Testis (tissue), 2 donors: ENCODE measurements at regions not wholly inside any gene's neighbourhood (a gene's known extent, or its start where the extent isn't known, plus 50 kb on each side); places are given as distances from the start of the nearest gene placed in this dataset.

Experiments used
- DNase-seq: peaks from one replicate; pipeline ENCODE4 v3.0.0-alpha.2; 2019
- H3K27ac ChIP-seq, 2 donors: fragments of 200-600 bp; sonication (generic); one replicate each; pipeline ENCODE4 v1.5.1; 2019
- H3K27me3 ChIP-seq: fragments of 200-600 bp; sonication (generic); one replicate; pipeline ENCODE4 v1.5.1; 2019
- H3K36me3 ChIP-seq: fragments of 200-600 bp; sonication (generic); one replicate; pipeline ENCODE4 v1.5.1; 2017; ENCODE audit warnings: low read depth; ENCODE audit errors: missing control alignments
- H3K4me1 ChIP-seq: fragments of 200-600 bp; sonication (generic); one replicate; pipeline ENCODE4 v1.5.1; 2019
- H3K4me3 ChIP-seq, 2 donors: fragments of 200-600 bp; sonication (generic); one replicate each; pipeline ENCODE4 v1.5.1; 2017 to 2019
- H3K9me3 ChIP-seq: fragments of 200-600 bp; sonication (generic); one replicate; pipeline ENCODE4 v1.5.1; 2017
- CTCF ChIP-seq, 3 experiments: fragments of 450-650 bp in 2 of 3; fragments of 200-600 bp in 1 of 3; sonication (generic) in 1 of 3; IDR thresholded peaks; one replicate each; pipeline ENCODE4 v1.5.1; 2016 to 2019; ENCODE audit warnings: antibody characterized with exemption in 3 of 3, mild to moderate bottlenecking in 2 of 3, moderate library complexity in 1 of 3
- POLR2A ChIP-seq: fragments of 450-650 bp; IDR thresholded peaks from one replicate; pipeline ENCODE4 v1.6.1; 2017; ENCODE audit warnings: antibody characterized with exemption, mild to moderate bottlenecking, moderate library complexity
- WGBS, 2 donors: methylation state at CpG; one replicate each; pipeline ENCODE4 v1.1.5; 2018; 5-methylcytosine and 5-hydroxymethylcytosine counted together
- intact Hi-C: fragments of 100-400 bp; cut with DNase I; formaldehyde crosslinking; loops from one replicate; pipeline ENCODE4 v1.15.1; 2023; ENCODE audit warnings: low total_unique reads

GRCh38 chr3:153073636-153074035 lies 88.4 kb upstream of the RAP2B start:
- Histone ChIP-seq H3K36me3 (no peaks in the 10 kb centered on the region), H3K27ac (no peak overlapping the region), H3K4me1 (no peaks in the 10 kb centered on the region), H3K9me3 (no peaks in the 10 kb centered on the region), H3K27me3 (no peaks in the 10 kb centered on the region), H3K4me3 (no peak overlapping the region)
- DNase-seq: no peak
- intact Hi-C loops: no loop called here
- no peak for TF ChIP-seq CTCF (IDR thresholded peaks at IDR 0.05)
- TF ChIP-seq POLR2A: no peak
- WGBS, 2 donors: 55% methylated on average over 5 of the region's 5 CpGs

GRCh38 chr3:153078826-153079225 lies 83.2 kb upstream of the RAP2B start:
- Histone ChIP-seq H3K36me3 (no peaks in the 10 kb centered on the region), H3K27me3 (no peaks in the 10 kb centered on the region), H3K9me3 (no peaks in the 10 kb centered on the region), H3K27ac (no peak overlapping the region), H3K4me3 (no peak overlapping the region), H3K4me1 (no peaks in the 10 kb centered on the region)
- intact Hi-C loops: no loop called here
- TF ChIP-seq CTCF (IDR thresholded peaks at IDR 0.05): no peak
- TF ChIP-seq POLR2A: no peak
- WGBS, 2 donors: 93 to 97% methylated on average over 7 of the region's 7 CpGs
- no peak for DNase-seq

GRCh38 chr3:153079386-153079785 lies 82.6 kb upstream of the RAP2B start:
- no peaks in the 10 kb centered on the region for H3K9me3 ChIP-seq
- intact Hi-C loops: no loop called here
- H3K4me1 ChIP-seq: no peaks in the 10 kb centered on the region
- TF ChIP-seq POLR2A (no peak), CTCF (IDR thresholded peaks at IDR 0.05) (no peak)
- no peak overlapping the region for H3K4me3 ChIP-seq
- no peaks in the 10 kb centered on the region for H3K27me3 ChIP-seq
- H3K27ac ChIP-seq: no peak overlapping the region
- no peaks in the 10 kb centered on the region for H3K36me3 ChIP-seq
- no peak for DNase-seq

GRCh38 chr3:153080778-153081240 lies 81.2 kb upstream of the RAP2B start:
- H3K27me3 ChIP-seq: no peaks in the 10 kb centered on the region
- no peaks in the 10 kb centered on the region for H3K9me3 ChIP-seq
- WGBS, 2 donors: 52 to 74% methylated on average over 3 of the region's 3 CpGs
- no peak overlapping the region for H3K27ac ChIP-seq
- DNase-seq: no peak
- no peaks in the 10 kb centered on the region for H3K4me1 ChIP-seq
- TF ChIP-seq CTCF (IDR thresholded peaks at IDR 0.05): no peak
- no peak for TF ChIP-seq POLR2A
- intact Hi-C loops: no loop called here
- H3K36me3 ChIP-seq: no peaks in the 10 kb centered on the region
- H3K4me3 ChIP-seq: no peak overlapping the region

- H3K9me3 ChIP-seq: no peaks in the 10 kb centered on the region
- no peaks in the 10 kb centered on the region for H3K27me3 ChIP-seq
- no peak overlapping the region for H3K27ac ChIP-seq
- WGBS, 2 donors: 77 to 82% methylated on average over 3 of the region's 3 CpGs
- no peaks in the 10 kb centered on the region for H3K4me1 ChIP-seq
- no peak for DNase-seq
- H3K4me3 ChIP-seq: no peak overlapping the region
- intact Hi-C loops: no loop called here
- no peaks in the 10 kb centered on the region for H3K36me3 ChIP-seq
- TF ChIP-seq CTCF (IDR thresholded peaks at IDR 0.05) (no peak), POLR2A (no peak)
These were observed 77.6 kb upstream of the RAP2B start for GRCh38 chr3:153084431-153084830.
